ENCODE measurements at regions not wholly inside any gene's neighbourhood (a gene's known extent, or its start where the extent isn't known, plus 50 kb on each side); places are given as distances from the start of the nearest gene placed in this dataset.

DNA sequence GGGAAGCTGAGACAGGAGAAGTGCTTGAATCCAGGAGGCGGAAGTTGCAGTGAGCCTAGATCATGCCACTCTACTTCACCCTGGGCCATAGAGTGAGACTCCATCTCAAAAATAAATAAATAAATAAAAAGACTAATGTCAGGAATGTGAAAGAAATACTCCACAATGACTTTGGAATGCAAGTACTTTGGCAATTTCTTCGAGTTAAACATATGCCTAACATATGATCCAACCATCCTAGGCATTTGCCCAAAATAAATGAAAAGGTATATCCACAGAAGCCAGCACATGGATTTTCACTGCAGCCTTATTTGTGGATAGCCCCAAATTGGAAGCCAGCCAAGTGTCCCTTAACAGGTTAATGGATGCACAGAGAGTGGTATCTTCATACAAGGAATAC is 357.9 kb upstream of the TMEM132C start:
- Histone ChIP-seq H3K9me3 (ENCODE audit: low read length) (no peaks in the 10 kb centered on the region), H3K79me2 (ENCODE audit: insufficient read depth, low read depth, low read length) (no peaks in the 10 kb centered on the region), H3K4me3 (ENCODE audit: low read depth, low read length, poor library complexity, severe bottlenecking) (no peak overlapping the region), H3K27ac (ENCODE audit: low read depth, low read length, poor library complexity, severe bottlenecking) (no peak overlapping the region), H2AFZ (ENCODE audit: low read length) (no peak overlapping the region), H3K4me2 (ENCODE audit: low read length) (no peak overlapping the region), H4K20me1 (ENCODE audit: insufficient read depth, low read length) (no peaks in the 10 kb centered on the region), H3K9me2 (ENCODE audit: insufficient read depth, low read length) (no peaks in the 10 kb centered on the region), H3K4me1 (ENCODE audit: insufficient read depth, low read length, poor library complexity, severe bottlenecking) (no peaks in the 10 kb centered on the region), H3K36me3 (ENCODE audit: insufficient read depth, low read length) (no peaks in the 10 kb centered on the region)
- CTCF ChIA-PET (ENCODE audit: unreplicated experiment): no interaction called here
- no peak for DNase-seq (ENCODE audit: low spot score)
- no TSS peak for BruUV-seq (replicated peaks)
- no peak for TF ChIP-seq EZH2phosphoT487 (IDR thresholded peaks at IDR 0.05; ENCODE audit: borderline replicate concordance, low read depth, low read length)
- TF ChIP-seq, protein P1, sequence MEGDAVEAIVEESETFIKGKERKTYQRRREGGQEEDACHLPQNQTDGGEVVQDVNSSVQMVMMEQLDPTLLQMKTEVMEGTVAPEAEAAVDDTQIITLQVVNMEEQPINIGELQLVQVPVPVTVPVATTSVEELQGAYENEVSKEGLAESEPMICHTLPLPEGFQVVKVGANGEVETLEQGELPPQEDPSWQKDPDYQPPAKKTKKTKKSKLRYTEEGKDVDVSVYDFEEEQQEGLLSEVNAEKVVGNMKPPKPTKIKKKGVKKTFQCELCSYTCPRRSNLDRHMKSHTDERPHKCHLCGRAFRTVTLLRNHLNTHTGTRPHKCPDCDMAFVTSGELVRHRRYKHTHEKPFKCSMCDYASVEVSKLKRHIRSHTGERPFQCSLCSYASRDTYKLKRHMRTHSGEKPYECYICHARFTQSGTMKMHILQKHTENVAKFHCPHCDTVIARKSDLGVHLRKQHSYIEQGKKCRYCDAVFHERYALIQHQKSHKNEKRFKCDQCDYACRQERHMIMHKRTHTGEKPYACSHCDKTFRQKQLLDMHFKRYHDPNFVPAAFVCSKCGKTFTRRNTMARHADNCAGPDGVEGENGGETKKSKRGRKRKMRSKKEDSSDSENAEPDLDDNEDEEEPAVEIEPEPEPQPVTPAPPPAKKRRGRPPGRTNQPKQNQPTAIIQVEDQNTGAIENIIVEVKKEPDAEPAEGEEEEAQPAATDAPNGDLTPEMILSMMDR (conservative IDR thresholded peaks at IDR 0.05; ENCODE audit: low read length): no peak
- intact Hi-C loops (cut with micrococcal nuclease; ENCODE audit: unreplicated experiment): no loop called here
- POLR2A ChIA-PET: no interaction called here

DNA sequence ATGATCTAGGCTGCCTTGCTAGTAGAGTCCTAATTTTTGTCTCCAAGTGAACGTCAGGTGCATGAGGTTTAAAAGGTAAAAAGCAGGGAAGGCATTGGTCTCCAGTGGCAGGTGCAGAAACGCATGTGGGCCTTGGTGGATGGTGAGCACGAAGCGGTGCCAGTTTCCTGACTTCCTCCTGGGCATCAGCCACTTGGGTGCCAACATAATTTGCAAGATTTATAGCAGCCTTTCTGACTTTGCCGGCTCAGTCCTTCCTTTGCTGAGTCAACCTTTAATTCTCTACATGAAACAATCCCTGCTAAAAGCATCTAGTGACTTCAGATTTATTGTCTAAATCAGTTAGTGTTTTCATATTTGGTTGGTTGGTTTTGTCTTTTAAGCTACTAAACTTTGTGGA is 355.7 kb upstream of the TMEM132C start:
- Histone ChIP-seq H3K36me3 (ENCODE audit: insufficient read depth, low read length) (no peaks in the 10 kb centered on the region), H2AFZ (ENCODE audit: low read length) (no peak overlapping the region), H3K79me2 (ENCODE audit: insufficient read depth, low read depth, low read length) (no peaks in the 10 kb centered on the region), H3K4me3 (ENCODE audit: low read depth, low read length, poor library complexity, severe bottlenecking) (no peak overlapping the region), H3K27ac (ENCODE audit: low read depth, low read length, poor library complexity, severe bottlenecking) (no peak overlapping the region), H4K20me1 (ENCODE audit: insufficient read depth, low read length) (no peaks in the 10 kb centered on the region), H3K4me2 (ENCODE audit: low read length) (no peak overlapping the region), H3K9me2 (ENCODE audit: insufficient read depth, low read length) (no peaks in the 10 kb centered on the region), H3K9me3 (ENCODE audit: low read length) (no peaks in the 10 kb centered on the region), H3K4me1 (ENCODE audit: insufficient read depth, low read length, poor library complexity, severe bottlenecking) (no peaks in the 10 kb centered on the region)
- TF ChIP-seq, protein P1 (conservative IDR thresholded peaks at IDR 0.05; ENCODE audit: low read length): no peak
- no peak for TF ChIP-seq EZH2phosphoT487 (IDR thresholded peaks at IDR 0.05; ENCODE audit: borderline replicate concordance, low read depth, low read length)
- intact Hi-C loops (cut with micrococcal nuclease; ENCODE audit: unreplicated experiment): no loop called here
- BruUV-seq (replicated peaks): no TSS peak
- CTCF ChIA-PET (ENCODE audit: unreplicated experiment): no interaction called here
- DNase-seq (ENCODE audit: low spot score): no peak
- POLR2A ChIA-PET: no interaction called here

DNA sequence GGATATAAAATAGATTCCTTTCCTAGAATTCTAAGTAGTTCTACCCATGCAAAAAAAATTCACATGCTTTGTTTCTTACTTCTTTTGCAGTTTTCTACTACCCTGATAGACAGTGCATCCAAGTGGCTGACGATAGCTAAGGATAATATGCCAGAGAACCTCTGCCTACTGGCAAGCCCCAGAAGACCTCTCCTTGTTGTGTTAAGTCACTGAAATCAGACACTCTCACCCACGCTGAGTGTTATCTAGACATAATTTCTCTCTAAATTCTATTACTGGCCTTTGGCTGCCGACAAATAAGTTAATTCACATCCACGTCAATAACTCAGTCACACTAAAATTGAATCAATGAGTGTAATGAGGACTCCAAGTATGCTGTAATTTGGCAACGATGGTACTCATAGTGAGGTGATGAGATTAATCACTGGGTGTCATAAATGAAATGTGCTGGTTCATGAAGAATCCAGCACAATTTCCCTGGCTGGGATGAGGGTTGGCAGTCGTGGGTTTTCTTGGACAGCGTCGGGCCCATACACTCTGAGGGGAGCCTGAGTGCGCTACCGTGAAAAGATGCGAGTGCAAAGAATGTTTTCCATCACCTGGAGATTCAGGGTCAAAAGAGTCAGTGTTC is 354.8 kb upstream of the TMEM132C start:
- no peak overlapping the region for H3K27ac ChIP-seq (ENCODE audit: low read depth, low read length, poor library complexity, severe bottlenecking)
- no peak overlapping the region for H3K4me2 ChIP-seq (ENCODE audit: low read length)
- DNase-seq (ENCODE audit: low spot score): no peak
- BruUV-seq (replicated peaks): no TSS peak
- ChIA-PET CTCF (ENCODE audit: unreplicated experiment) (no interaction called here), POLR2A (no interaction called here)
- H2AFZ ChIP-seq (ENCODE audit: low read length): no peak overlapping the region
- intact Hi-C loops (cut with micrococcal nuclease; ENCODE audit: unreplicated experiment): no loop called here
- no peaks in the 10 kb centered on the region for H3K9me2 ChIP-seq (ENCODE audit: insufficient read depth, low read length)
- H4K20me1 ChIP-seq (ENCODE audit: insufficient read depth, low read length): no peaks in the 10 kb centered on the region
- H3K4me1 ChIP-seq (ENCODE audit: insufficient read depth, low read length, poor library complexity, severe bottlenecking): no peaks in the 10 kb centered on the region
- no peaks in the 10 kb centered on the region for H3K9me3 ChIP-seq (ENCODE audit: low read length)
- H3K4me3 ChIP-seq (ENCODE audit: low read depth, low read length, poor library complexity, severe bottlenecking): no peak overlapping the region
- no peak for TF ChIP-seq EZH2phosphoT487 (IDR thresholded peaks at IDR 0.05; ENCODE audit: borderline replicate concordance, low read depth, low read length)
- TF ChIP-seq, protein P1 (conservative IDR thresholded peaks at IDR 0.05; ENCODE audit: low read length): no peak
- H3K36me3 ChIP-seq (ENCODE audit: insufficient read depth, low read length): no peaks in the 10 kb centered on the region
- H3K79me2 ChIP-seq (ENCODE audit: insufficient read depth, low read depth, low read length): no peaks in the 10 kb centered on the region
